ENCODE measurements at regions not wholly inside any gene's neighbourhood (a gene's known extent, or its start where the extent isn't known, plus 50 kb on each side); places are given as distances from the start of the nearest gene placed in this dataset.

DNA sequence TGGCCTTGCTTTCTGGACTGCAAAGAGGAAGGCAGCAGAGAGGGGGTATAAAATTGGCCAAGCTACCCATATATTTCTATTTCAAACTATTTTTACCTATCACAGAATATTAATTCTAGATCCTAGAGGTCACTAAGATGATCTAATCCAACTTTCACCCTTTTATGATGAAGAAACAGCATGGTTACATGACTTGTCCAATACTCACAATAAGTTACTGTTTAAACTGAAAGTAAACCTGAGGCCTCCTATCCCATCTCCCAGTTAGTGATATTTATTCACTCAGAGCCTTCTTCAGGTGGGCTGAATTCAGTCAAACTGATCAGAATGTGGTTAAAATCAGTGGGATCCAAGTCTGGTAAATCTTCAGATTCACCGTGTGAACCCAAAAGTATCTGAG is 1345.1 kb downstream of the XPNPEP1 start:
- no peak for DNase-seq
- no peaks in the 10 kb centered on the region for H3K9me2 ChIP-seq (ENCODE audit: insufficient read depth)

DNA sequence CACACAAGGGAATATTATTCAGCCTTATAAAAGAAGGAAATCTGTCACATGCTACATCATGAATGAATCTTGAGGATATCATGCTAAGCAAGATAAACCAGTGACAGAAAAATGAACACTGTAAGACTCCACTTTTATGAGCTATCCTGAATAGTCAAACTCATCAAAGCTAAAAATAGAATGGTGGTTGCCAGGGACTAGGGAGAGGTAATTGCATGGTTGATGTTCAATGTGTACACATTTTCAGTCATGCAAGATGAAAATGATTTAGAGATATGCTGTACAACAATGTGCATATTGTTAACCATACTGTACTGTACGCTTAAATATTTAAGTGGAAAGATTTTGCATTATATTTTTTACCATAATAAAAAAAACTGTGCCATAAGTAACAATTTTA is 1349.1 kb downstream of the XPNPEP1 start:
- no peaks in the 10 kb centered on the region for H3K36me3 ChIP-seq (ENCODE audit: low read depth)
- H3K4me2 ChIP-seq (ENCODE audit: unreplicated experiment) = no peak overlapping the region
- TF ChIP-seq EZH2phosphoT487 (IDR thresholded peaks at IDR 0.05; ENCODE audit: insufficient read depth, low read depth) = no peak
- no peak for TF ChIP-seq EZH2 (IDR thresholded peaks at IDR 0.05; ENCODE audit: insufficient read depth, poor library complexity, severe bottlenecking)
- H3K79me2 ChIP-seq (ENCODE audit: insufficient read depth) = no peaks in the 10 kb centered on the region
- H3K27me3 ChIP-seq (replicated peaks; ENCODE audit: insufficient read depth) = no peaks in the 10 kb centered on the region
- no peak overlapping the region for H3K4me3 ChIP-seq
- no peaks in the 10 kb centered on the region for H4K20me1 ChIP-seq (ENCODE audit: insufficient read depth)
- no peaks in the 10 kb centered on the region for H3F3A ChIP-seq (ENCODE audit: insufficient read depth)
- H3K4me1 ChIP-seq (ENCODE audit: insufficient read depth) = no peaks in the 10 kb centered on the region
- no peak overlapping the region for H3K9ac ChIP-seq
- H3K9me2 ChIP-seq (ENCODE audit: insufficient read depth) = no peaks in the 10 kb centered on the region
- H2AFZ ChIP-seq = no peak overlapping the region
- no peak for DNase-seq
- 71% methylated on average over 1 of the region's 1 CpG for WGBS, 2 experiments (ENCODE audit: low coverage in 1 of 2, low lambda C conversion rate in 2 of 2, missing lambda C conversion rate in 2 of 2)
- in situ Hi-C loops (cut with MboI) = no loop called here
- H3K27ac ChIP-seq = no peak overlapping the region
- no peaks in the 10 kb centered on the region for H3K9me3 ChIP-seq (ENCODE audit: low read depth)

More for the DNA sequence above, 1345.1 kb downstream of the XPNPEP1 start:
- TF ChIP-seq EZH2 (IDR thresholded peaks at IDR 0.05; ENCODE audit: insufficient read depth, poor library complexity, severe bottlenecking) (no peak), EZH2phosphoT487 (IDR thresholded peaks at IDR 0.05; ENCODE audit: insufficient read depth, low read depth) (no peak)
- peaks cover 11% of the 10 kb centered on the region; the same call in 1 of the 2 replicates for H3F3A ChIP-seq (ENCODE audit: insufficient read depth)
- no peak overlapping the region for H3K27ac ChIP-seq
- H3K4me3 ChIP-seq = no peak overlapping the region
- peaks cover 14% of the 10 kb centered on the region for H3K4me1 ChIP-seq (ENCODE audit: insufficient read depth)
- no peak overlapping the region for H3K4me2 ChIP-seq (ENCODE audit: unreplicated experiment)
- no peaks in the 10 kb centered on the region for H4K20me1 ChIP-seq (ENCODE audit: insufficient read depth)
- no peaks in the 10 kb centered on the region for H3K9me3 ChIP-seq (ENCODE audit: low read depth)
- H3K79me2 ChIP-seq (ENCODE audit: insufficient read depth) = no peaks in the 10 kb centered on the region
- H3K27me3 ChIP-seq (replicated peaks; ENCODE audit: insufficient read depth) = no peaks in the 10 kb centered on the region
- no peak overlapping the region for H2AFZ ChIP-seq
- in situ Hi-C loops (cut with MboI) = no loop called here
- H3K36me3 ChIP-seq (ENCODE audit: low read depth) = no peaks in the 10 kb centered on the region
- H3K9ac ChIP-seq = no peak overlapping the region
- 84 to 89% methylated on average over 1 of the region's 1 CpG for WGBS, 2 experiments (ENCODE audit: low coverage in 1 of 2, low lambda C conversion rate in 2 of 2, missing lambda C conversion rate in 2 of 2)

DNA sequence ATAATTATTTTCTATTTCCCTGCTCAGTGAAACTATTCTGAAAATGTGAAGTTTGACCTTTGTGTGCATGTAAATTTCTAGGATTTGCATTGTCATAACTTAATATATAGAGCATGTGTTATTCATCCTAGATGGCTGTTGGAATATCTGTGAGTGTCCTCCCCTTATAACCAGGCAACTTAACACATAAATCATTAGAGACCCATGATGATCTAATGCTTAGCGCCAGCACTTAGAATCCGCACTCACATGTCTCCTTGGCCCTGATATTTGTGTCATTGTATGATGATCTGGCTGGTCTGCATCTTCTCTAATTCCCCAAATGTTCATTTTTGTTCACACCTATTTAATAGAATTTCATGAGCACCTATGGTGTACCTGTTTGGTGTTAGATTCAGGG is 1354.5 kb downstream of the XPNPEP1 start:
- Histone ChIP-seq H3K4me2 (ENCODE audit: unreplicated experiment) (no peak overlapping the region), H3K4me3 (no peak overlapping the region), H3K79me2 (ENCODE audit: insufficient read depth) (no peaks in the 10 kb centered on the region), H3K9ac (no peak overlapping the region), H3K9me3 (ENCODE audit: low read depth) (no peaks in the 10 kb centered on the region), H4K20me1 (ENCODE audit: insufficient read depth) (no peaks in the 10 kb centered on the region), H3K27ac (no peak overlapping the region), H3K4me1 (ENCODE audit: insufficient read depth) (no peaks in the 10 kb centered on the region; the same call in 1 of the 2 replicates), H3K9me2 (ENCODE audit: insufficient read depth) (no peaks in the 10 kb centered on the region), H3K27me3 (replicated peaks; ENCODE audit: insufficient read depth) (no peaks in the 10 kb centered on the region), H3F3A (ENCODE audit: insufficient read depth) (no peaks in the 10 kb centered on the region), H3K36me3 (ENCODE audit: low read depth) (no peaks in the 10 kb centered on the region), H2AFZ (no peak overlapping the region)
- in situ Hi-C loops (cut with MboI) = no loop called here
- TF ChIP-seq EZH2phosphoT487 (IDR thresholded peaks at IDR 0.05; ENCODE audit: insufficient read depth, low read depth) (no peak), EZH2 (IDR thresholded peaks at IDR 0.05; ENCODE audit: insufficient read depth, poor library complexity, severe bottlenecking) (no peak)
- 93 to 99% methylated on average over 2 of the region's 2 CpGs for WGBS, 2 experiments (ENCODE audit: low coverage in 1 of 2, low lambda C conversion rate in 2 of 2, missing lambda C conversion rate in 2 of 2)
- no peak for DNase-seq

DNA sequence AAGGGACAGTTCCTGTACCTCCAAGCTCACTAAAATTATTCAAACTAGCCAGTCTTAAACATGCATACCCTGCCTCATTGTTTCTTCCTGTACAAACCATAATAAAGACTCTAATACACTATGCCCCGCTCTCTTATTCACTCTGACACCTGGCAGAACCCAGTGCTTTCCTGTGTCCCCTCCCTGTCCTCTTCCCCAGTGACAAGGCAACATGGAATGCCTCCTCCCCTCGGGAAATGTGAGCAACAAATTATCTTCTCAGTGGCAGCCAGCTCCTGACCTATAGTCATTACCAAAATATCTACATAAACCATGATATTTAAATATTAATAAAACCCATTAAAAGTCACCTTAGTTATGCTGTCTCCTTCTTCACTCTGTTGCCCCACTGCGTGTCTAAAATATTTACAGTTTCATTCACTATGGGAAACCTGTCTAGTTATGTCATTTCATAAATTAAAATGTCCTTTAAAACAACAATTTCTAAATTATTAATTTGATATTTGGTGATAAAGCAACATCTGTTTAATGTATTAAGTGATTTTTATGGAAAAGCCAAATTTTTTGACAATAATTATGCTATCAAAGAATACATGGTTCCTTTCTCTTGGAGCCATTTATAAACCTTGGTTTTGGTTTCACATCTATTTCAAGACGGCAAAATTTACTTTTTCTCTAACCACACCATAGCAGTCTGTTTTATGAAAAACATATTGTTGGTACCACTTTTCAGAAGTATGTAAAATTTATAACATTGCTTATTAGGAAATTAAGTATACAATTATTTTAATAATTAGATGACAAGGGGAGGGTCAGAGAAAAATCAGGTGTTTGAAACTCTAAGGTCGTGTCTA is 1355.2 kb downstream of the XPNPEP1 start:
- H3K79me2 ChIP-seq (ENCODE audit: insufficient read depth) = no peaks in the 10 kb centered on the region
- H3K4me1 ChIP-seq (ENCODE audit: insufficient read depth) = no peaks in the 10 kb centered on the region; the same call in 1 of the 2 replicates
- H2AFZ ChIP-seq = no peak overlapping the region
- no peak overlapping the region for H3K9ac ChIP-seq
- no peaks in the 10 kb centered on the region for H3F3A ChIP-seq (ENCODE audit: insufficient read depth)
- H3K27me3 ChIP-seq (replicated peaks; ENCODE audit: insufficient read depth) = no peaks in the 10 kb centered on the region
- no peaks in the 10 kb centered on the region for H3K9me3 ChIP-seq (ENCODE audit: low read depth)
- H3K4me3 ChIP-seq = no peak overlapping the region
- in situ Hi-C loops (cut with MboI) = no loop called here
- no peak overlapping the region for H3K27ac ChIP-seq
- H4K20me1 ChIP-seq (ENCODE audit: insufficient read depth) = no peaks in the 10 kb centered on the region
- H3K4me2 ChIP-seq (ENCODE audit: unreplicated experiment) = no peak overlapping the region
- DNase-seq = peak; percentile 41
- no peaks in the 10 kb centered on the region for H3K9me2 ChIP-seq (ENCODE audit: insufficient read depth)
- no peaks in the 10 kb centered on the region for H3K36me3 ChIP-seq (ENCODE audit: low read depth)
- WGBS, 2 experiments (ENCODE audit: low coverage in 1 of 2, low lambda C conversion rate in 2 of 2, missing lambda C conversion rate in 2 of 2) = 49 to 55% methylated on average over 5 of the region's 5 CpGs
- TF ChIP-seq EZH2phosphoT487 (IDR thresholded peaks at IDR 0.05; ENCODE audit: insufficient read depth, low read depth) = no peak
- TF ChIP-seq EZH2 (IDR thresholded peaks at IDR 0.05; ENCODE audit: insufficient read depth, poor library complexity, severe bottlenecking) = no peak

Data from GM23248 (cell line).